Gastroesophageal sphincter (tissue), 3 donors: ENCODE measurements at regions not wholly inside any gene's neighbourhood (a gene's known extent, or its start where the extent isn't known, plus 50 kb on each side); places are given as distances from the start of the nearest gene placed in this dataset.

Source experiments
- EP300 ChIP-seq: sonication (generic); formaldehyde crosslinking; IDR thresholded peaks from one replicate; pipeline ENCODE4 v1.6.1; 2017; ENCODE audit warnings: antibody characterized with exemption, mild to moderate bottlenecking
- POLR2A ChIP-seq, 2 donors: fragments of 450-650 bp; IDR thresholded peaks; one replicate each; pipeline ENCODE4 v1.6.1; 2017; ENCODE audit warnings: antibody characterized with exemption in 2 of 2, mild to moderate bottlenecking in 2 of 2, moderate library complexity in 1 of 2
- POLR2AphosphoS5 ChIP-seq: sonication (generic); formaldehyde crosslinking; IDR thresholded peaks from one replicate; pipeline ENCODE4 v1.6.1; 2017; ENCODE audit warnings: antibody characterized with exemption
- TF ChIP-seq, protein P1 (sequence below), 4 experiments: fragments of 200-600 bp in 2 of 4; fragments of 450-650 bp in 2 of 4; sonication (generic) in 1 of 4; IDR thresholded peaks; one replicate each; pipeline ENCODE4 v1.5.1; 2017 to 2019; ENCODE audit warnings: antibody characterized with exemption in 4 of 4, mild to moderate bottlenecking in 2 of 4, moderate library complexity in 2 of 4

DNA sequence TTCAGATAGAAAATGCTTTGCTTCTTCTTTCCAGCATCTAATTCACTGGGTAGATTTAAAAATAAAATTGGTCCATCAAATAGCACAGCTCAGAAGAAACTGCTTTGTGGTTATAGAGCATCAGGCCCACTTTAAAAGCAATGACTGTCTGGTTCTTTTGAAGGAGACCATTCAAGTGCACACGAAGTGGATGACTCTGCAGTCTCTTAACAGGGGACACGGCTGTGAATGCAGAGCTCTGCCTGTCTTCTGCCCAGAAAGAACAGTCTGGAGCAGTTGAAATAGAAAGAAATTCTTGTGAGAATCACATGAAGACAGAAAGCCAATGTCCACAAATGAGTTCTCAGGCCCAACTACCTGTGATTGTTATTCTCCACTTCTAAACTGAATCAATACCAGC lies 138.7 kb upstream of the PLEKHA5 start:
- TF ChIP-seq, protein P1, sequence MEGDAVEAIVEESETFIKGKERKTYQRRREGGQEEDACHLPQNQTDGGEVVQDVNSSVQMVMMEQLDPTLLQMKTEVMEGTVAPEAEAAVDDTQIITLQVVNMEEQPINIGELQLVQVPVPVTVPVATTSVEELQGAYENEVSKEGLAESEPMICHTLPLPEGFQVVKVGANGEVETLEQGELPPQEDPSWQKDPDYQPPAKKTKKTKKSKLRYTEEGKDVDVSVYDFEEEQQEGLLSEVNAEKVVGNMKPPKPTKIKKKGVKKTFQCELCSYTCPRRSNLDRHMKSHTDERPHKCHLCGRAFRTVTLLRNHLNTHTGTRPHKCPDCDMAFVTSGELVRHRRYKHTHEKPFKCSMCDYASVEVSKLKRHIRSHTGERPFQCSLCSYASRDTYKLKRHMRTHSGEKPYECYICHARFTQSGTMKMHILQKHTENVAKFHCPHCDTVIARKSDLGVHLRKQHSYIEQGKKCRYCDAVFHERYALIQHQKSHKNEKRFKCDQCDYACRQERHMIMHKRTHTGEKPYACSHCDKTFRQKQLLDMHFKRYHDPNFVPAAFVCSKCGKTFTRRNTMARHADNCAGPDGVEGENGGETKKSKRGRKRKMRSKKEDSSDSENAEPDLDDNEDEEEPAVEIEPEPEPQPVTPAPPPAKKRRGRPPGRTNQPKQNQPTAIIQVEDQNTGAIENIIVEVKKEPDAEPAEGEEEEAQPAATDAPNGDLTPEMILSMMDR (IDR thresholded peaks at IDR 0.05), result no peak
- TF ChIP-seq POLR2AphosphoS5 (no peak), POLR2A (IDR thresholded peaks at IDR 0.05) (no peak), EP300 (no peak)
